Mucosa of stomach (tissue), 1 donor: ENCODE measurements at regions not wholly inside any gene's neighbourhood (a gene's known extent, or its start where the extent isn't known, plus 50 kb on each side); places are given as distances from the start of the nearest gene placed in this dataset.

Experiments
- H3K27me3 ChIP-seq: one replicate; pipeline ENCODE4 v1.7.0; 2013; ENCODE audit warnings: mild to moderate bottlenecking, low read length; ENCODE audit not compliant: control insufficient read depth, insufficient read depth
- H3K36me3 ChIP-seq: one replicate; pipeline ENCODE4 v1.7.0; 2013; ENCODE audit warnings: low read length; ENCODE audit not compliant: control insufficient read depth, insufficient read depth
- H3K4me1 ChIP-seq: one replicate; pipeline ENCODE4 v1.7.0; 2013; ENCODE audit warnings: mild to moderate bottlenecking, low read length; ENCODE audit not compliant: control insufficient read depth, insufficient read depth
- H3K4me3 ChIP-seq: one replicate; pipeline ENCODE4 v1.7.0; 2013; ENCODE audit warnings: low read length
- H3K9ac ChIP-seq: one replicate; pipeline ENCODE4 v1.7.0; 2013; ENCODE audit warnings: mild to moderate bottlenecking, low read length, moderate library complexity
- H3K9me3 ChIP-seq: one replicate; pipeline ENCODE4 v1.7.0; 2013; ENCODE audit warnings: mild to moderate bottlenecking, low read length, moderate library complexity; ENCODE audit not compliant: control insufficient read depth
- donor health status: Pancreatic carcinoma.

GRCh38 chr21:28758042-28758882 is 234.4 kb downstream of the LTN1 start:
- Histone ChIP-seq H3K4me3 (no peak overlapping the region), H3K4me1 (no peaks in the 10 kb centered on the region), H3K9ac (no peak overlapping the region), H3K36me3 (no peaks in the 10 kb centered on the region), H3K9me3 (no peaks in the 10 kb centered on the region), H3K27me3 (no peaks in the 10 kb centered on the region)

GRCh38 chr21:28754862-28755261 is 237.8 kb downstream of the LTN1 start:
- Histone ChIP-seq H3K9ac (no peak overlapping the region), H3K4me1 (no peaks in the 10 kb centered on the region)

DNA sequence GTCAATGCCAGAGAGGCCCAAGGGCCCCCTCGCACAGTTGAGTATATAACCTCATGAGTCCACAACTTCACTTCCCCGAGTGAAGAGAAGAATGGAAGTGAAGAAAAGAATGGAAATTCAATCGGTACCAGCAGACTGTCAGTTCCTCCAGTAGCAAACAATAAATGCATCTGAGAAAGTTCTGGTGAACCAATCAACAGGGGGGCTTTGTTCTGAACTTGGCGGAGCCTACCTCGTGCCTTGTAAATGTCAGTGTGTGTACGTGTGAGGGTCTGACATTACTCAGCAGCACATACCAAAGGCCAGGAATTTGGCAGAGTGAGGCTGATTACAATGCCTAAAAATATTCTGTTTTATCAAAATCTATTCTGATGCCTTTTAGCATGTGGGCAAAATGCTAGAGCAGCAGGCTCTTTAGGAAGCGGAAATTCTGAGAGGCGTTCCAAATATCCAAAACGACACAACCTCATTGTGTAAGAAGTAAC is 238.5 kb downstream of the LTN1 start:
- Histone ChIP-seq H3K4me1 (no peaks in the 10 kb centered on the region), H3K4me3 (no peak overlapping the region), H3K9ac (no peak overlapping the region), H3K36me3 (no peaks in the 10 kb centered on the region), H3K9me3 (no peaks in the 10 kb centered on the region), H3K27me3 (no peaks in the 10 kb centered on the region)

More at GRCh38 chr21:28754862-28755261, 237.8 kb downstream of the LTN1 start:
- H3K36me3 ChIP-seq: no peaks in the 10 kb centered on the region
- H3K27me3 ChIP-seq: no peaks in the 10 kb centered on the region
- no peaks in the 10 kb centered on the region for H3K9me3 ChIP-seq
- H3K4me3 ChIP-seq: no peak overlapping the region

DNA sequence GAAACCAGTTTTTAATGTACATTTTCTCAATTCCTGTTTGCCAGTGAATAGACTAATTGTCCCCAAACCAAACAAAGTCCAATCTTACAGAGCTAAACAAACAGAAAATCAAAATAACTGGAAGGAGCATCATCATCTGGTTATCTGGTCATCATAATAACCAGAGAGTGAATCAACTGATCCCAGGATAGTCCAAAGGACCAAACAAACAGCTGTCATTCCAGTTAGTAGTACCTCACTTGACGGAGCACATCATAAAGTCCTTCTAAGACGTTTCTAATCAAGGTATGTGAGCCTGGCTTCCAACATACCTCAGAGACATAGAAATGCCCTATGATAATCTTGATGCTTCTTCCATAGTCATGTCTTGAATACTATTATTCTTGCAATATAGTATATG is 240.5 kb downstream of the LTN1 start:
- H3K9me3 ChIP-seq: no peaks in the 10 kb centered on the region
- H3K4me3 ChIP-seq: no peak overlapping the region
- no peaks in the 10 kb centered on the region for H3K4me1 ChIP-seq
- no peaks in the 10 kb centered on the region for H3K27me3 ChIP-seq
- H3K9ac ChIP-seq: no peak overlapping the region
- H3K36me3 ChIP-seq: no peaks in the 10 kb centered on the region

DNA sequence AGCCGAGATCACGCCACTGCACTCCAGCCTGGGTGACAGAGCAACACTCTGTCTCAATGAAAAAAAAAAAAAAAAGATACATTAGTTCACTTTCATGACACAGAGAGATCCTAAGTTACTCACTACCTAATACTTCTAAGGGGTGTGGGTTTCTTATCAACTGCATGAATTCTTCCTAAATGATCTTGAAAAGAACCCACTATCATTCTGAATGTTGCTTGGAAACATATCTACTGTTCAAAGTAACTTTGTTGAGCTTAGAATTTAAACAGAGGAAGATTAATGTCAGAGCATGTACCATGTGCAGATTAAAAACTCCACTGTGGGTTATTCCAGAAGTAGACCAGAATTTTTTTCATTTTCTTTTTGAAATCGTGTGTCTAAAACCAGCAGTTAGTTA is 241.5 kb downstream of the LTN1 start:
- Histone ChIP-seq H3K4me3 (no peak overlapping the region), H3K9ac (no peak overlapping the region), H3K27me3 (no peaks in the 10 kb centered on the region), H3K9me3 (no peaks in the 10 kb centered on the region), H3K36me3 (no peaks in the 10 kb centered on the region), H3K4me1 (no peaks in the 10 kb centered on the region)

DNA sequence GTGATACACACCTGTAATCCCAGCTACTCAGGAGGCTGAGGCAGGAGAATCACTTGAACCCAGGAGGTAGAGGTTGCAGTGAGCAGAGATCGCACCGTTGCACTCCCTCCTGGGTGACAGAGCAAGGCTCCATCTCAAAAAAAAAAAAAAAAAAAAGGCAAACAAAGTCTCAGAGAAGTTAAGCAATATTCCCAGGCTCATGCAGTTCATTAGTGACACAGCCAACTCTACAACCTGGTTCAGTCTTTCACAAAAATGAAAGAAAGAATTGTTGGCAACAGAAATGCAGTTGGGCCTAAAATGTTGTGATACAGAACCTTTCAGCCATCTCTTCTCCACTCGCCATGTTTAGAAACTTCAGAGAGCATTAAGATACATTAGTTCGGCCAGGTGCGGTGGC is 242.1 kb downstream of the LTN1 start:
- no peaks in the 10 kb centered on the region for H3K27me3 ChIP-seq
- no peak overlapping the region for H3K9ac ChIP-seq
- H3K4me1 ChIP-seq: no peaks in the 10 kb centered on the region
- no peaks in the 10 kb centered on the region for H3K36me3 ChIP-seq
- no peaks in the 10 kb centered on the region for H3K9me3 ChIP-seq
- no peak overlapping the region for H3K4me3 ChIP-seq

GRCh38 chr21:28749536-28749935 is 243.1 kb downstream of the LTN1 start:
- H3K36me3 ChIP-seq: no peaks in the 10 kb centered on the region
- H3K27me3 ChIP-seq: no peaks in the 10 kb centered on the region
- no peak overlapping the region for H3K9ac ChIP-seq
- H3K4me1 ChIP-seq: no peaks in the 10 kb centered on the region
- H3K4me3 ChIP-seq: no peak overlapping the region
- no peaks in the 10 kb centered on the region for H3K9me3 ChIP-seq

DNA sequence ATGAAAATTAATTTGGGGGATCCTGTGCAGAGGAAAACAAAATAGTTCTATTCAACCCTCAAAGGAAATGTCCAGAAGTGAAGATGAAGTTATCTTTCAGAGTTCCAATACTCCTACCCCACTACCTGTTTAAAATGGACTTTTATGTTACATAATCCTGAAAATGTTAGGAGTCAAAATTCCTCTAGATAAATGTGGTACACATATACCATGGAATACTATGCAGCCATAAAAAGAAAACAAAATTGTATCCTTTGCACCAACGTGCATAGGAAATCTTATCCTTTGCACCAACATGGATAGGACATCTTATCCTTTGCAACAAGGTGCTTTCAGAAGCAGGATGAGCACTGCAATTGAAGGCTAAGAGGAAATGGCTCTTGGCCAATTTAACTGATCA is 245.2 kb downstream of the LTN1 start:
- Histone ChIP-seq H3K9me3 (no peaks in the 10 kb centered on the region), H3K4me1 (no peaks in the 10 kb centered on the region), H3K36me3 (no peaks in the 10 kb centered on the region), H3K27me3 (no peaks in the 10 kb centered on the region), H3K4me3 (no peak overlapping the region), H3K9ac (no peak overlapping the region)

- Histone ChIP-seq H3K4me1 (no peaks in the 10 kb centered on the region), H3K36me3 (no peaks in the 10 kb centered on the region), H3K9ac (no peak overlapping the region), H3K4me3 (no peak overlapping the region), H3K27me3 (no peaks in the 10 kb centered on the region), H3K9me3 (no peaks in the 10 kb centered on the region)
Measured at GRCh38 chr21:28746166-28746565, 246.5 kb downstream of the LTN1 start.

DNA sequence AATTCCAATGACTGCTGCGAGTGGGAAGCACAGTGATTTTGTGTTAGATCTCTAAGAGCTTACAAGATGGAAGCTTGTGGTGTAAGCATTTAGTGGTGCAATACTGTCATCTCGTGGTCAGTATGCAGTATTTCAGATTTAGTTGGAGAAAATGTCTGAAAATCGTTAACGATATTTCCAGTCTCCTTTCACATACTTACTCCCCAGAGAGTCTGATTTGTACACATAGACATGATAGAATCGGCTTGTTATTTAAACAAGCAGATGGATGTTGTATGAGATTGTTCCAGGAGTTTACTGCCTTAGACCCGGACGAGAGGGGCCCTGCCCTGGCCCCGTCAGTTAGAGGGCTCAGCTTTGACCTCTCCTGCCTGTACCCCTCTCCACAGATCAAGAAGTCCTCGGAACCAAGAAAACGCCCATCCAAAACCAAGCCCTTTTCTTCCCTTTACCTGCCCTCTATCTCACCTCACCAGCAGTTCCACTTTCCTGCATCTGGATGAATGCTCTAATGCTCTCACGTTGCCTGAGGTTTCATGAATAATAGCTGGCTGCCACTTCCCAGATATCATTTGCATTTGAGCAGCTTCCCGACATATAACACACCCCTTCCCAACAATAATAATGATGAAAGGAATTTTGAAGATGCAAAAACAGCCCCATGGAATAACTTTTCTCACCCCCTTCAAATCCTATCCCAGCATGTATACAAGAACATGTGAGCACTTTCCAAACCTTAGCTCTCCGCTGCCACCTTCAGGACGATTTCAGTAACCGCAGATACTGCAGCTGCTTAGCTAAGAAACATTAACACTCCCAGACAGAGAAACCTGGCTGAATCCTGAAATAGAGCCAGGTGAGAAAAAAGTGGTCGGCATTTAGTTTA is 247.3 kb downstream of the LTN1 start:
- Histone ChIP-seq H3K4me3 (peak overlapping the region; percentile 16), H3K4me1 (no peaks in the 10 kb centered on the region), H3K9me3 (no peaks in the 10 kb centered on the region), H3K27me3 (no peaks in the 10 kb centered on the region), H3K36me3 (no peaks in the 10 kb centered on the region), H3K9ac (peak overlapping the region; percentile 46)

DNA sequence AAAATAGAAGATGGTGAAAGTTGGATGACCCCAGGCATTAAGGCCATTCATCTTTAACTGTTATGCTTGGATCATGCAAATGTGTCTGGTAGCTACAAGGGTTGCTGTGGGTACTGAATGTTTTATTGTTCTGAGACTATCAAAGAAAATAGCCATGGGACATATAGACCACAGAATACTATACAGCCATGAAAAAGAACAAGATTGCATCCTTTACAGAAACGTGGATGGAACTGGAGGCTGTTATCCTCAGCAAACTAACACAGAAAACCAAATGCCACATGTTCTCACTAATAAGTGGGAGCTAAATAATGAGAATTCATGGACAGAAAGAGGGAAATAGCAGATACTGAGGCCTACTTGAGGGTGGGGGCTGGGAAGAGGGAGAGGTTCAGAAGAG is 249.0 kb downstream of the LTN1 start:
- no peak overlapping the region for H3K4me3 ChIP-seq
- no peak overlapping the region for H3K9ac ChIP-seq
- H3K27me3 ChIP-seq: no peaks in the 10 kb centered on the region
- H3K4me1 ChIP-seq: no peaks in the 10 kb centered on the region
- no peaks in the 10 kb centered on the region for H3K9me3 ChIP-seq
- H3K36me3 ChIP-seq: no peaks in the 10 kb centered on the region

DNA sequence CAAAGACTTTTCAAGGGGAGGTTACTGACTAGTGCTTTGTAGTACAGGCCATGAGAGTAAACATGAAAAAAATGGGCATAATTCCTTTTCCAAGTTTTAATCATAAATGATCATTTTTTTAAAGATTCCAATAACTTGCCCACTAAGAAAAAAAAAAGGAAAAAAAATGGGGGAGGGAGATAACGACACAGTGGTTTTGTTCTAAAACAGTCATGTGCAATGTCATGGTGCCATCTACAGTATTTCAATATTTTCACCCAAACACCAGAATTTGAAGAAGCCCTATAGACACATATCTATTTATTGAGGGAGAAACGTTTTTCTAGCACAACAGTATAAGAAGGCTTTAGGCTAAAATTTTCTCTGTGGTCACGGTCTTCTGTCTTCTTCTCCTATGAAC is 250.2 kb downstream of the LTN1 start:
- Histone ChIP-seq H3K36me3 (no peaks in the 10 kb centered on the region), H3K4me1 (no peaks in the 10 kb centered on the region), H3K9me3 (no peaks in the 10 kb centered on the region), H3K9ac (no peak overlapping the region), H3K27me3 (no peaks in the 10 kb centered on the region), H3K4me3 (no peak overlapping the region)
